IMR-90 (cell line): ENCODE measurements at regions not wholly inside any gene's neighbourhood (a gene's known extent, or its start where the extent isn't known, plus 50 kb on each side); places are given as distances from the start of the nearest gene placed in this dataset.

Experiments used
- ATAC-seq: fragments of 200-7000 bp; cut with Tn5 transposase; 2 replicates; pipeline ENCODE4 v1.9.1; 2020; ENCODE audit warnings: low read depth, mild to moderate bottlenecking, moderate library complexity
- BruUV-seq: library from RNA; stranded (reverse); fragments of 400-500 nt; replicated peaks from 2 replicates; lab custom pipeline; 2021; lab: Mats Ljungman, UMichigan
- CTCF ChIA-PET: fragments of 300-600 bp; formaldehyde crosslinking; extraction: SDS; loops from one replicate; lab custom pipeline; 2021; ENCODE audit warnings: antibody characterized with exemption; lab: Yijun Ruan, JAX
- POLR2A ChIA-PET: fragments of 300-600 bp; sonication (Branson Sonifier 250); formaldehyde crosslinking; loops from one replicate; lab custom pipeline; 2022; ENCODE audit warnings: antibody characterized with exemption; ENCODE audit not compliant: unreplicated experiment; lab: Charles Lee
- DNase-seq: peaks from one replicate; pipeline ENCODE4 v3.0.0; 2013
- H2AFZ ChIP-seq: replicated peaks from 2 replicates; pipeline ENCODE3; 2013; ENCODE audit warnings: low read length, mild to moderate bottlenecking; ENCODE audit not compliant: poor library complexity
- H2AK5ac ChIP-seq: 2 replicates; pipeline ENCODE4 v1.6.1; 2013; ENCODE audit warnings: low read depth, low read length, inconsistent platforms
- H2AK9ac ChIP-seq: replicated peaks from 2 replicates; pipeline ENCODE3; 2013; ENCODE audit warnings: mild to moderate bottlenecking, low read depth, low read length, moderate library complexity; ENCODE audit not compliant: poor library complexity
- H2BK120ac ChIP-seq: 2 replicates; pipeline ENCODE4 v1.6.1; 2013; ENCODE audit warnings: low read depth, low read length, inconsistent platforms
- H2BK15ac ChIP-seq: 3 replicates; pipeline ENCODE4 v1.6.1; 2013; ENCODE audit warnings: low read depth, low read length, inconsistent platforms
- H2BK20ac ChIP-seq: 2 replicates; pipeline ENCODE4 v1.6.1; 2013; ENCODE audit warnings: low read depth, mild to moderate bottlenecking, inconsistent platforms, low read length, moderate library complexity
- H2BK5ac ChIP-seq: 2 replicates; pipeline ENCODE4 v1.6.1; 2013; ENCODE audit warnings: mild to moderate bottlenecking, low read depth, low read length, inconsistent platforms; ENCODE audit not compliant: poor library complexity, severe bottlenecking
- H3K14ac ChIP-seq: replicated peaks from 2 replicates; pipeline ENCODE4 v1.6.1; 2013; ENCODE audit warnings: low read depth, low read length, inconsistent platforms
- H3K18ac ChIP-seq: 2 replicates; pipeline ENCODE4 v1.6.1; 2013; ENCODE audit warnings: low read depth, low read length, control low read depth
- H3K23ac ChIP-seq: 2 replicates; pipeline ENCODE4 v1.6.1; 2013; ENCODE audit warnings: low read depth, low read length, inconsistent platforms
- H3K27ac ChIP-seq: 2 replicates; pipeline ENCODE4 v1.5.1; 2013; ENCODE audit warnings: mild to moderate bottlenecking, control low read depth, low read length; ENCODE audit not compliant: insufficient read depth
- H3K27me3 ChIP-seq: 2 replicates; pipeline ENCODE4 v1.6.1; 2013; ENCODE audit warnings: low read length; ENCODE audit not compliant: control insufficient read depth, insufficient read depth
- H3K36me3 ChIP-seq: 2 replicates; pipeline ENCODE4 v1.6.1; 2013; ENCODE audit warnings: low read length, mixed read lengths; ENCODE audit not compliant: control insufficient read depth, insufficient read depth
- H3K4ac ChIP-seq: 2 replicates; pipeline ENCODE4 v1.6.1; 2013; ENCODE audit warnings: low read depth, low read length, inconsistent platforms
- H3K4me1 ChIP-seq: 2 replicates; pipeline ENCODE4 v1.6.1; 2013; ENCODE audit warnings: low read length, mixed read lengths; ENCODE audit not compliant: control insufficient read depth, insufficient read depth
- H3K4me2 ChIP-seq: 2 replicates; pipeline ENCODE4 v1.6.1; 2013; ENCODE audit warnings: low read depth, mild to moderate bottlenecking, control low read depth, low read length, moderate library complexity
- H3K4me3 ChIP-seq: 2 replicates; pipeline ENCODE4 v1.5.1; 2013; ENCODE audit warnings: low read depth, mild to moderate bottlenecking, control low read depth, low read length, moderate library complexity; ENCODE audit not compliant: insufficient read depth
- H3K56ac ChIP-seq: 2 replicates; pipeline ENCODE4 v1.6.1; 2013; ENCODE audit warnings: low read length, inconsistent platforms; ENCODE audit not compliant: insufficient read depth; ENCODE audit errors: extremely low read depth
- H3K79me1 ChIP-seq, 2 experiments: 2 replicates each; pipeline ENCODE4 v1.6.1; 2013; ENCODE audit warnings: low read length in 2 of 2, inconsistent platforms in 1 of 2, low read depth in 1 of 2
- H3K9ac ChIP-seq: 2 replicates; pipeline ENCODE4 v1.6.1; 2013; ENCODE audit warnings: low read depth, low read length, control low read depth
- H3K9me1 ChIP-seq: 2 replicates; pipeline ENCODE4 v1.6.1; 2013; ENCODE audit warnings: low read length, inconsistent platforms; ENCODE audit not compliant: insufficient read depth
- H3K9me3 ChIP-seq: 2 replicates; pipeline ENCODE4 v1.6.1; 2013; ENCODE audit warnings: low read length; ENCODE audit not compliant: control insufficient read depth, insufficient read depth
- H4K20me1 ChIP-seq: 2 replicates; pipeline ENCODE4 v1.6.1; 2013; ENCODE audit warnings: low read length, inconsistent platforms; ENCODE audit not compliant: insufficient read depth
- H4K5ac ChIP-seq: 2 replicates; pipeline ENCODE4 v1.6.1; 2013; ENCODE audit warnings: mild to moderate bottlenecking, low read depth, low read length, control low read depth
- H4K8ac ChIP-seq, 2 experiments: 2 replicates each; pipeline ENCODE4 v1.6.1; 2013; ENCODE audit warnings: low read depth in 2 of 2, low read length in 2 of 2, control low read depth in 1 of 2, inconsistent platforms in 1 of 2
- H4K91ac ChIP-seq: 2 replicates; pipeline ENCODE4 v1.6.1; 2013; ENCODE audit warnings: low read depth, low read length, inconsistent platforms; ENCODE audit not compliant: insufficient read depth
- BHLHE40 ChIP-seq: fragments of 150-350 bp; IDR thresholded peaks from 2 replicates; pipeline ENCODE4 v1.6.1; 2016; ENCODE audit warnings: mild to moderate bottlenecking, low read depth, low read length
- CEBPB ChIP-seq: IDR thresholded peaks from 2 replicates; pipeline ENCODE4 v1.6.1; 2012; ENCODE audit warnings: low read depth, low read length, improper control_type of control experiment
- ELK1 ChIP-seq: fragments of 150-350 bp; IDR thresholded peaks from 2 replicates; pipeline ENCODE4 v1.6.1; 2016; ENCODE audit warnings: low read depth, mild to moderate bottlenecking, low read length, moderate library complexity, borderline replicate concordance
- FOS ChIP-seq: fragments of 150-350 bp; IDR thresholded peaks from 2 replicates; pipeline ENCODE4 v1.6.1; 2016; ENCODE audit warnings: low read depth, low read length
- MAFK ChIP-seq: IDR thresholded peaks from 2 replicates; pipeline ENCODE4 v1.6.1; 2012; ENCODE audit warnings: low read depth, low read length, improper control_type of control experiment
- MXI1 ChIP-seq: IDR thresholded peaks from 2 replicates; pipeline ENCODE4 v1.6.1; 2012; ENCODE audit warnings: low read depth, mild to moderate bottlenecking, low read length, moderate library complexity, borderline replicate concordance
- POLR2A ChIP-seq: IDR thresholded peaks from 2 replicates; pipeline ENCODE4 v1.6.1; 2012; ENCODE audit warnings: mild to moderate bottlenecking, low read depth, low read length
- RAD21 ChIP-seq: IDR thresholded peaks from 2 replicates; pipeline ENCODE4 v1.6.1; 2012; ENCODE audit warnings: low read length, improper control_type of control experiment
- RCOR1 ChIP-seq: IDR thresholded peaks from 2 replicates; pipeline ENCODE4 v1.6.1; 2012; ENCODE audit warnings: mild to moderate bottlenecking, low read length, improper control_type of control experiment; ENCODE audit not compliant: insufficient replicate concordance
- RFX5 ChIP-seq: IDR thresholded peaks from 2 replicates; pipeline ENCODE4 v1.8.0; 2012; ENCODE audit warnings: low read depth, mild to moderate bottlenecking, low read length, moderate library complexity
- SMC3 ChIP-seq: fragments of 150-350 bp; IDR thresholded peaks from 2 replicates; pipeline ENCODE4 v1.6.1; 2016; ENCODE audit warnings: low read depth, mild to moderate bottlenecking, antibody characterized with exemption, low read length, moderate library complexity
- USF2 ChIP-seq: fragments of 150-350 bp; IDR thresholded peaks from 2 replicates; pipeline ENCODE4 v1.6.1; 2017; ENCODE audit warnings: mild to moderate bottlenecking, antibody characterized with exemption, low read length, low read depth
- WGBS, 2 experiments: methylation state at CpG; one replicate each; pipeline versions ENCODE4 v1.1.5 to v1.1.7; 2013; ENCODE audit warnings: missing lambda C conversion rate in 2 of 2; ENCODE audit not compliant: insufficient read length in 1 of 2; ENCODE audit errors: extremely low coverage in 2 of 2; 5-methylcytosine and 5-hydroxymethylcytosine counted together
- dilution Hi-C: fragments of 300-500 bp; cut with HindIII; formaldehyde crosslinking; loops from one replicate; pipeline ENCODE4 v1.14.3; 2018; ENCODE audit warnings: low sequenced_read_pairs; ENCODE audit not compliant: unreplicated experiment
- in situ Hi-C: fragments of 300-500 bp; cut with MboI; formaldehyde crosslinking; loops from 3 replicates; pipeline ENCODE4 v1.14.3; 2019; ENCODE audit warnings: low sequenced_read_pairs, inconsistent platforms, mixed read lengths
- intact Hi-C: fragments of 100-400 bp; cut with micrococcal nuclease; formaldehyde crosslinking; loops from 2 replicates; pipeline ENCODE4 v1.10.0; 2022

DNA sequence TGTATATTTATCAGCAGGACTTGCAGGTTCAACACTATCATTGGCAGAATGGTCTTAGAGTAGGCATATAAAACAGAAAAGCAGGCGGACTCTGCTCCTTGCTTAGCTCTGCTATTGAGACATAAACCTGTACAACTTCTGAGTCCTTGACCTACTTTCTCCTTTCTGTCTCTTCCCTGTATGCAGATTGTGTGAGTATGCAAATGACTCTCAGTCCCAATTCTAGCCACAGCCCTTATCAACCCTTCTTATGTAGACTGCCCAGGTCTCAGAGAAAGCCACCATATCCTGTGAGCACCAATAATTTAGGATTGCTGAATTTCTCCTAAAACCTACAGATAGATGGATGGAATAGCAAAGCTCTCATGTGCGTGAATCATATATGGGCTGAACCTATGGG is 367.6 kb upstream of the DDI1 start:
- peaks cover 2% of the 10 kb centered on the region; the same call in 1 of the 2 replicates for H3K4me1 ChIP-seq
- no peak for ATAC-seq
- H4K91ac ChIP-seq: no peak overlapping the region
- H2BK120ac ChIP-seq: no peak overlapping the region
- BruUV-seq: no TSS peak
- H3K79me1 ChIP-seq: no peaks in the 10 kb centered on the region
- no peak for DNase-seq
- H2AK5ac ChIP-seq: no peak overlapping the region
- no peak overlapping the region for H3K4ac ChIP-seq
- in situ Hi-C loops (no loop called here), dilution Hi-C loops (no loop called here), intact Hi-C loops (no loop called here)
- H3K56ac ChIP-seq: no peak overlapping the region
- no peak overlapping the region for H3K4me3 ChIP-seq
- H3K18ac ChIP-seq: no peak overlapping the region
- no peaks in the 10 kb centered on the region for H4K20me1 ChIP-seq
- 0 out of 2 replicates have a peak, but pooled peaks cover 5% of the 10 kb centered on the region for H3K9me1 ChIP-seq
- no peak overlapping the region for H3K4me2 ChIP-seq
- no peak overlapping the region for H3K27ac ChIP-seq
- no peak overlapping the region for H3K14ac ChIP-seq
- H3K9me3 ChIP-seq: no peaks in the 10 kb centered on the region
- no peak overlapping the region for H2AFZ ChIP-seq
- no peak overlapping the region for H4K8ac ChIP-seq
- H3K27me3 ChIP-seq: peaks cover 1% of the 10 kb centered on the region; the same call in 1 of the 2 replicates
- ChIA-PET CTCF (no interaction called here), POLR2A (no interaction called here)
- H2BK5ac ChIP-seq: no peak overlapping the region
- H3K23ac ChIP-seq: no peak overlapping the region
- H3K36me3 ChIP-seq: no peaks in the 10 kb centered on the region
- TF ChIP-seq FOS: no peak
- TF ChIP-seq RFX5: no peak
- no peak for TF ChIP-seq ELK1
- TF ChIP-seq MXI1: no peak
- TF ChIP-seq POLR2A: no peak
- TF ChIP-seq SMC3: no peak
- TF ChIP-seq CEBPB: no peak
- TF ChIP-seq MAFK: no peak
- no peak for TF ChIP-seq BHLHE40
- TF ChIP-seq USF2: no peak
- TF ChIP-seq RAD21: no peak
- TF ChIP-seq RCOR1: no peak
- WGBS, 2 experiments: no CpG with 5 or more reads among the region's 2 CpGs
- H2BK20ac ChIP-seq: no peak overlapping the region
- H2BK15ac ChIP-seq: no peak overlapping the region
- no peak overlapping the region for H4K5ac ChIP-seq
- no peak overlapping the region for H3K9ac ChIP-seq
- H2AK9ac ChIP-seq: no peak overlapping the region
